ENCODE measurements at regions not wholly inside any gene's neighbourhood (a gene's known extent, or its start where the extent isn't known, plus 50 kb on each side); places are given as distances from the start of the nearest gene placed in this dataset.
"Not testable (repeated sequence)": the region's sequence is repeated elsewhere in the genome, so short reads cannot be mapped to it uniquely, and the experiment has no call there.

GRCh38 chr3:164365242-164365641 is 713.1 kb downstream of the SI start:
- DNase-seq: no peak

DNA sequence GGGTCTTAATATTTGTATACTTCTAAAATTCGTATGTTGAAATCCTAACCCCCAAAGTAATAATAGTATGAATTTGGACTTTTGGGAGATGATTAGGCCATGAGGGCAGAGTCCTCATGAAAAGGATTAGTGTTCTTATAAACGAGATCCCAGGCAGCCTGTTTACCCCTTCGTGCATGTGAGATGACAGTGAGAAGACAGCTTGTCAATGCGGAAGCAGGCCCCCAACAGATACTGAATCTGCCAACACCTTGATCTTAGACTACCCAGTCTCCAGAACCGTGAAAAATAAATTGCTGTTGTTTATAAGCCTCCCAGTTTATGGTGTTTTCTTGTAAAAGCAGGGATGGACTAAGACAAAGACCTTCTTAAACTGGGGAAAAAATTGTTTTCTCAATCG is 714.2 kb downstream of the SI start:
- DNase-seq: no peak

DNA sequence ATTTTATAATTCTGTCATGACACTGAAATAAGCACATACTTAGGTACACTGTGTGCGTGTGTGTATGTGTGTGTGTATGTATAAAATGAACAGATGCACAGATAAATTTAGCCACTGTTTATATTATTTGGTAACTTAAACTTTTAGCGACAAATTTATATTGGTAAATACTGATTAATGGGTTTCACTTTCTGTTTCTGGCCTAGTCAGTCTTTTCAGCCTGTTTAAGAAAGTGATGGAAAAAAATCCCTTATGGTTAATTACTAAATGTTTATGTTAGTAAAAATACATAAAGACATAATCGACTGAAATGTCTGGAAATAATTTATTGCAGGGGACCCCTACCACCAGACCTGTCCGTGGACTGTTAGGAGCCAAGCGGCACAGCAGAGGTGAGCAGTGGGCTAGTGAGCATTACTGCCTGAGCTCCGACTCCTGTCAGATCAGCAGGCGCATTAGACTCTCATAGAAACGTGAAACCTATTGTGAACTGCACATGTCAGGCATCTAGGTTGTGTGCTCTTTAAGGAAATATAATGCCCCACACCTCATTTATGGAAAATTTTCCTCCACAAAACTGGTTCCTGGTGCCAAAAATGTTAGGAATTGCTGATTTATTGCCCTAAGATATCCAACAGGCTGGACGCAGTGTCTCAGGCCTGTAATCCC is 717.4 kb downstream of the SI start:
- DNase-seq: no peak

GRCh38 chr3:164360078-164360578 is 718.2 kb downstream of the SI start:
- no peak for DNase-seq

- peak; percentile 73 for DNase-seq
Measured at GRCh38 chr3:164352991-164353390, 725.3 kb downstream of the SI start.

DNA sequence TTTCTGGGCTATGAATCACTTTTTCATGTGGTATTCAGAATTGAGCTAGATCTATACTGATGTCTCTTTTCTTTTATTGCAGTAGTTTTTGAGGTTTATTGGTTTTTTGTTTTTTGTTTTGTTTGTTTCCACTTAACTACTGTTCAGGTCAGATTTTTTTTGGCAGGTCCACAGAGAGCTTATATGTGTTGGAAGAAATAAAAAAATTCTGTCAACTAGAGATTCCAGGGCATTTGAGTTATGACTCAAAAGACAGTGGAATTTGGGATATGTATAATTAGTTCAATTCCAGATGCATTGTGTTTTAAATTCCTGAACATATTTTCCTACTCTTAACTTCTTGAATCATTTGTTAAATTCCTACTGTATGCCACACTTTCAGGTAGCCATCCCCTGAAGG is 727.2 kb downstream of the SI start:
- no peak for DNase-seq

GRCh38 chr3:164342206-164342605 is 736.1 kb downstream of the SI start:
- not testable (repeated sequence) for DNase-seq

GRCh38 chr3:164341086-164341485 is 737.2 kb downstream of the SI start:
- DNase-seq: no peak

GRCh38 chr3:164340273-164340672 is 738.0 kb downstream of the SI start:
- no peak for DNase-seq

DNA sequence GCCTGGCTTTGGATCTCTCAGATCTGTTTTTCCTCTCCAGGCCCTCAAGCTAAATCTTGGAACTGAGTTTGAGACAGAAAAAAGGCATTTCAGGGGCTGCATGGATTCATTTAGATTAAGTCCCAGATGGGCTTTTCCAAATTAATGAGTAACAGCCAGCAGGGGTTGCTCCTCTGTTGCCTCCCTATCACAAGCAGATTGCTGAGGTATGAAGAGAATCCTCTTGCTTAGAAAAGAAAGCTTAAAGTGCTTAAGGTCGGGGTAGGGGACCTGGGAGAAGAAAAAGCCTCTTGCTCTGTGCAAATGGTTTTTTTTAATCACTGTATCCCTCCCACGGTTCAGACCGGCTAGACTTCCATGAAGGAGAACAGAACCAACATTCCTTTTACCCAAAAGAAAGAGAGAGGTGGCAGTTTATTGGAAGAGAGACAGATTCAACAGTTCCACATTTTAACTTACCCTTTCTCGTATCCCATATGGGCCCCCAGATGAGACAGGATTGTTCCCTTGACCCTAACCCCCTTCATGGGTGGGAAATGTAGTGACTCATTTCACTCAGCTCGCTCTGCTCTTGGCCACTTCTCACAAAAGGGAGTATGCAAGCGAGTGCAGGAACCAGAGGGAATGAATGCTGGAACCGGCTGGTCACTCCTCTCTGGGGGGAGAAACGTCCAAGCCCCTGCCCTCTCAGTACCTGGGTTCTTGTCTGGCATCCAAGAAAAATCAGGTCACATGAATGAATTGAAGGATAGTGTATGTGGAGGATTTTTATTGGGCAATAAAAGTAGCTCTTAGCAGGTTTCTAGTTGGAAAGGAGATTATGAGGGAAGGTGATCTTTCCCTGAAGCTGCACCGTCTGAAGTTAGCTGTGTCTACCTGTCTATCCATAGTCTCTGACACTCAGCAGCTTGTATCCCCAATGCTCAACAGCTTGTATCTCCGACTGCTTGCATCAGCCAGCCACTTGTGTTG is 745.2 kb downstream of the SI start:
- DNase-seq: no peak

- no peak for DNase-seq
Measured at GRCh38 chr3:164326714-164327113, 751.6 kb downstream of the SI start.

DNA sequence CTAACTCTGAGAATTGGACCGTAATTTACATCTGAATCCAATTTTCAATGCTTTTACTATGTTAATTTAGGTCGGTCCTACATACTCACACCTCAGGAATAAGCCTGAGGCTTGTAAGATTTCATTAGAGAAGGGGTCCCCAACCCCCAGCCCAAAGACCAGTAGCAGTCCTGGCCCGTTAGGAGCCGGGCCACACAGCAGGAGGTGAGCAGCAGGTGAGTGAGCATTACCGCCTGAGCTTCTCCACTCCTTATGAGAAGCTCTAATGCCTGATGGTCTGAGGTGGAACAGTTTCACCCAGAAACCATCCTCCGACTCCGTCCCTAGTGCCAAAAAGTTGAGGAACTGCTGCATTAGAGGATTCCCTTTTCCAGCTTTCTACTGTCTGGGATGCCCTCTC is 757.3 kb downstream of the SI start:
- DNase-seq: no peak

- no peak for DNase-seq
Measured at GRCh38 chr3:164306042-164306441, 772.3 kb downstream of the SI start.

- no peak for DNase-seq
Measured at GRCh38 chr3:164303894-164304293, 774.4 kb downstream of the SI start.

GRCh38 chr3:164302622-164303021 is 775.7 kb downstream of the SI start:
- no peak for DNase-seq

- DNase-seq: not testable (repeated sequence)
Measured at GRCh38 chr3:164291486-164291885, 786.8 kb downstream of the SI start.

GRCh38 chr3:164278550-164278949 is 799.7 kb downstream of the SI start:
- DNase-seq: no peak

GRCh38 chr3:164267053-164267452 is 811.2 kb downstream of the SI start:
- DNase-seq: no peak

DNA sequence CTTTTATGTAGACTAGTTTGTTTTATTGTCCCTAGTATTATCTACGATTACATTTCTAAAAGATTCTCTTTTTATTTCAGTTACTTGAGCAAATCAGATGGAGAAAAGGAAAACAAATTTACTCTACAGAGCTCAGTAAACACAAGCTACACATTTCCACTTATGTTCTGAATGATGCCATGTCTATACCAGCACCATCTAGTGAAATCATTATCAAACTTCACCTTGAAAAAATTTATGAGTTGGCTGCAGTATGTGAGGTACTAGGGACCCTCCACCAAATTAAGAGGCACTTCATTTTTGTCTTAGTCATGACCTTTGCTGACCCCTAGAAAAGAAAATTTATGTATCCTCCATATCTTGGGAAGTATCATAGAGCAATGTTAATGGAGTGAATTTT is 827.4 kb downstream of the SI start:
- DNase-seq: peak; percentile 20

GRCh38 chr3:164236851-164237250 is 841.4 kb downstream of the SI start:
- DNase-seq: no peak

GRCh38 chr3:164235289-164236028 is 842.8 kb downstream of the SI start:
- no peak for DNase-seq

- no peak for DNase-seq
Measured at GRCh38 chr3:164233951-164234350, 844.3 kb downstream of the SI start.

GRCh38 chr3:164231718-164232117 is 846.6 kb downstream of the SI start:
- DNase-seq: no peak
